ENCODE measurements at regions not wholly inside any gene's neighbourhood (a gene's known extent, or its start where the extent isn't known, plus 50 kb on each side); places are given as distances from the start of the nearest gene placed in this dataset.

DNA sequence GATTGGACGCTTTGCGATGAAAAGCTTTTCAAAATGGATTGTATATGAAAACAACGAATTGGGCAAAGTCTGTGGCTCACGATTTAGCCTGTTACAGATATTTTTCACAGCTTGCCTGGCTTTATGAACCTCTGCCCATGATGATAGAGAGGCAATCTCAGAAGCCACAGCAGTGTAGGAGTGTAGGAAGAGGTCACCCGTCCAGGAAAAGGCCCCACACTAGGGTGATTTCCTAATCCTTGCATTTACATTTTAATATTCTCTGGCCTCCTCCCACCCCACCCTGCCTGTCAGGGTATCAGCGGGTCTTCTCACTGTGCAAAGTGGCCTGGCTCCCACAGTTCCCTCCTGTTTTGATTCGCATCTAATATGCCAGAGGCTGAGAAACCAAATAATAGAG, 81.8 kb upstream of the FOXN3 start:
- Mint-ChIP-seq H3K27ac (peak overlapping the region in 1 of 9 donors; percentile 19), H3K9me3 (no peaks in the 10 kb centered on the region), H3K4me1 (peaks cover 11 to 61% (median 43%) of the 10 kb centered on the region in 7 donors), H3K27me3 (no peaks in the 10 kb centered on the region), H3K4me3 (no peak overlapping the region), H3K36me3 (peaks cover 4 to 46% (median 15%) of the 10 kb centered on the region in 5 donors)
- no peaks in the 10 kb centered on the region for H3K4me1 ChIP-seq (ENCODE audit: control insufficient read depth in 2 of 2, insufficient read depth in 2 of 2, low read length in 2 of 2)
- intact Hi-C loops (cut with micrococcal nuclease): no loop called here
- H3K27me3 ChIP-seq (ENCODE audit: control insufficient read depth in 2 of 2, insufficient read depth in 2 of 2, low read length in 2 of 2): no peaks in the 10 kb centered on the region
- ChIA-PET CTCF (no interaction called here), POLR2A (no interaction called here)
- no peak overlapping the region for H3K27ac ChIP-seq (ENCODE audit: low read depth, low read length)
- ATAC-seq (no peak), DNase-seq (no peak)
- peaks cover 0 to 8% (median 0%) of the 10 kb centered on the region in 3 experiments for H3K36me3 ChIP-seq (ENCODE audit: control insufficient read depth in 2 of 3, insufficient read depth in 3 of 3, low read length in 3 of 3)
- no peaks in the 10 kb centered on the region for H3K9me3 ChIP-seq (ENCODE audit: control insufficient read depth in 2 of 3, low read length in 3 of 3)
- no peak overlapping the region for H3K4me3 ChIP-seq (ENCODE audit: low read length)

DNA sequence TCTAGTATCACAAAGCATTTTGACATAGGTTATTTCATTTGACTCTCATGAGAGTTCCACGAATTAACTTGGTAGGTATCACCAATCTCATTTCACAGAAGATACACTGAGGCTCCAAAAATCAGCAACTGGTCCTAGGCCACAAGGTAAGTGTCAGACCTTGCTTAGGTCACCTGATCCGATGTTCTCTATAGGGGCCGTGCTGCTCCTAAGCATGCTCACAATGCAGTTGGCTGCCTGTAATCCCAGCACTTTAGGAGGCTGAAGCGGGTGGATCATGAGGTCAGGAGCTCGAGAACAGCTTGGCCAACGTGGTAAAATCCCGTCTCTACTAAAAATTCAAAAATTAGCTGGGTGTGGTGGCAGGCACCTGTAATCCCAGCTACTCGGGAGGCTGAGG, 78.7 kb upstream of the FOXN3 start:
- no peak for ATAC-seq
- no peaks in the 10 kb centered on the region for H3K9me3 Mint-ChIP-seq
- POLR2A ChIA-PET: interaction anchor here (0.6 kb wide), 1 partner anchor 61 kb away, joined by 3 read pairs; no protein-coding TSS in a partner anchor
- H3K4me1 Mint-ChIP-seq: peaks cover 0 to 61% (median 44%) of the 10 kb centered on the region in 7 donors
- no peaks in the 10 kb centered on the region for H3K4me1 ChIP-seq (ENCODE audit: control insufficient read depth in 2 of 2, insufficient read depth in 2 of 2, low read length in 2 of 2)
- no peaks in the 10 kb centered on the region for H3K9me3 ChIP-seq (ENCODE audit: control insufficient read depth in 2 of 3, low read length in 3 of 3)
- peaks cover 0 to 7% (median 0%) of the 10 kb centered on the region in 3 experiments for H3K36me3 ChIP-seq (ENCODE audit: control insufficient read depth in 2 of 3, insufficient read depth in 3 of 3, low read length in 3 of 3)
- H3K27ac ChIP-seq (ENCODE audit: low read depth, low read length): no peak overlapping the region
- no peak for DNase-seq
- H3K27me3 Mint-ChIP-seq: no peaks in the 10 kb centered on the region
- H3K36me3 Mint-ChIP-seq: peaks cover 4 to 33% (median 8%) of the 10 kb centered on the region in 5 donors
- CTCF ChIA-PET: no interaction called here
- peak overlapping the region in 3 of 9 donors; percentile 5 to 39 (median 10) for H3K27ac Mint-ChIP-seq
- intact Hi-C loops (cut with micrococcal nuclease): no loop called here
- no peaks in the 10 kb centered on the region for H3K27me3 ChIP-seq (ENCODE audit: control insufficient read depth in 2 of 2, insufficient read depth in 2 of 2, low read length in 2 of 2)
- no peak overlapping the region for H3K4me3 Mint-ChIP-seq
- no peak overlapping the region for H3K4me3 ChIP-seq (ENCODE audit: low read length)

DNA sequence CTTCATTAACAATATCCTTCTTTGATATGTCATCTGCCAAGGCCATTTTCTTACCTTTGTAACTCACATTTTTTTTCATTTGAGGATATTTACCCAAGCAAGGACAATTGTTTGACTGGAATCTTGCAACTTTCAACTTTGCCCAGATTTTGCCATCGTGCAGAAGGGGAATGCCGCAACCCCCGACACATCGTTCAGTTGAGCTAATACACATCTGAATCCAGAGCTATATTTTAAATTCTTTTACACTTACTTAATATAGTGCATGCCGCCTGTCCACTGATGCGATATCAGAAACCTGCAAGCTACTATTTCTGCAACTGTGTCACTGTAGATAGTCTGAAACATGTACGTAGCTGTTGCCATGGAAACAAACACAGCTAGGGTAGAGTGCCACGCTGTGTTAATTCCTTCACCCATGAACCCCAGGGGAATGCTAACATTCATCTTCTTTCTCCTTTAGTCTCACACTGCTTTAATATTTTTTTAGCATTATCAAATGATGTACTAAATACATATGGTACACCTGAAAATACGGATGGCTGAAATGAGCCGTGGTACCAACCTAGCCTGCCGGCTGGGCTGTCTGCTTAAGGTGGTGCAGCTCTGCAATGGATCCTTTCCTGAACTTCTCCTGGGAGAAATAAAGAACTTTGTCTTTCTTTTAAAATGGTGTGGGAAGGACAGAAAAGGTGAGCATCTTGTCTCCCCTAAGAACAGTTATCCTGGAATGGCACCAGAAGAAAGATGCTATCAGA, 77.0 kb upstream of the FOXN3 start:
- peaks cover 0 to 70% (median 58%) of the 10 kb centered on the region in 7 donors for H3K4me1 Mint-ChIP-seq
- Histone ChIP-seq H3K9me3 (ENCODE audit: control insufficient read depth in 2 of 3, low read length in 3 of 3) (no peaks in the 10 kb centered on the region), H3K36me3 (ENCODE audit: control insufficient read depth in 2 of 3, insufficient read depth in 3 of 3, low read length in 3 of 3) (no peaks in the 10 kb centered on the region), H3K27me3 (ENCODE audit: control insufficient read depth in 2 of 2, insufficient read depth in 2 of 2, low read length in 2 of 2) (no peaks in the 10 kb centered on the region), H3K4me1 (ENCODE audit: control insufficient read depth in 2 of 2, insufficient read depth in 2 of 2, low read length in 2 of 2) (no peaks in the 10 kb centered on the region), H3K4me3 (ENCODE audit: low read length) (no peak overlapping the region), H3K27ac (ENCODE audit: low read depth, low read length) (no peak overlapping the region)
- DNase-seq (peak in 1 of 9 donors; percentile 7), ATAC-seq (peak; percentile 54)
- H3K9me3 Mint-ChIP-seq: no peaks in the 10 kb centered on the region
- H3K27me3 Mint-ChIP-seq: no peaks in the 10 kb centered on the region
- H3K4me3 Mint-ChIP-seq: peak overlapping the region in 1 of 10 donors; percentile 5
- POLR2A ChIA-PET: interaction anchor here (0.6 to 1.0 kb wide), 2 partner anchors 171 to 180 kb away, joined by 3 read pairs; no protein-coding TSS in a partner anchor
- intact Hi-C loops (cut with micrococcal nuclease): no loop called here
- H3K36me3 Mint-ChIP-seq: peaks cover 0 to 28% (median 4%) of the 10 kb centered on the region in 5 donors
- peak overlapping the region in 3 of 9 donors; percentile 25 to 68 (median 43) for H3K27ac Mint-ChIP-seq
- CTCF ChIA-PET: interaction anchor here (1.4 kb wide), 1 partner anchor 8 kb away, joined by 6 read pairs; no protein-coding TSS in a partner anchor

DNA sequence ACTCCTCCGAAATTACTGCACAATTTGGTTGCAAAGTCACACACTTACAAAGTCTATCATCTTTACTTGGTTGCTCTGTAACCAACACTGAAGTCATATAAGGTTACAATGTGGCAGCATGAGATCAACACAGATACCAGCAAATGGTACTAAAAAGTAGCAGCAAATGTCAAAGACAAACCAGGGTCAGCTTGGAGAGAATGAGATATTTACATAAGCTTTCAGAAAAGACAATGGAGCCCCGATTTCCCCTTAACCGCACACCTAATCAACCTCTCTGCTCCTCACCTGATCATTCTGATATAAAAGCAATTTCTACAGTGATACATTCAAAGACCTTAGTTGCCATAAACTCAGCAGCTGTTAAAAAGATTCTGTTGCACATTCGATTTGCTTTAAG, 76.4 kb upstream of the FOXN3 start:
- Mint-ChIP-seq H3K9me3 (no peaks in the 10 kb centered on the region), H3K4me3 (no peak overlapping the region), H3K27me3 (no peaks in the 10 kb centered on the region), H3K27ac (peak overlapping the region in 4 of 9 donors; percentile 3 to 17 (median 5)), H3K36me3 (peaks cover 0 to 21% (median 4%) of the 10 kb centered on the region in 5 donors), H3K4me1 (peaks cover 0 to 76% (median 59%) of the 10 kb centered on the region in 7 donors)
- DNase-seq (no peak), ATAC-seq (no peak)
- CTCF ChIA-PET: interaction anchor here (1.4 kb wide), 1 partner anchor 9 kb away, joined by 6 read pairs; no protein-coding TSS in a partner anchor
- Histone ChIP-seq H3K36me3 (ENCODE audit: control insufficient read depth in 2 of 3, insufficient read depth in 3 of 3, low read length in 3 of 3) (no peaks in the 10 kb centered on the region), H3K4me1 (ENCODE audit: control insufficient read depth in 2 of 2, insufficient read depth in 2 of 2, low read length in 2 of 2) (no peaks in the 10 kb centered on the region), H3K27ac (ENCODE audit: low read depth, low read length) (no peak overlapping the region), H3K9me3 (ENCODE audit: control insufficient read depth in 2 of 3, low read length in 3 of 3) (no peaks in the 10 kb centered on the region), H3K4me3 (ENCODE audit: low read length) (no peak overlapping the region), H3K27me3 (ENCODE audit: control insufficient read depth in 2 of 2, insufficient read depth in 2 of 2, low read length in 2 of 2) (no peaks in the 10 kb centered on the region)
- POLR2A ChIA-PET: interaction anchor here (0.6 to 1.0 kb wide), 3 partner anchors 10 to 181 kb away, joined by 3 to 4 read pairs (median 3); no protein-coding TSS in a partner anchor
- intact Hi-C loops (cut with micrococcal nuclease): no loop called here

DNA sequence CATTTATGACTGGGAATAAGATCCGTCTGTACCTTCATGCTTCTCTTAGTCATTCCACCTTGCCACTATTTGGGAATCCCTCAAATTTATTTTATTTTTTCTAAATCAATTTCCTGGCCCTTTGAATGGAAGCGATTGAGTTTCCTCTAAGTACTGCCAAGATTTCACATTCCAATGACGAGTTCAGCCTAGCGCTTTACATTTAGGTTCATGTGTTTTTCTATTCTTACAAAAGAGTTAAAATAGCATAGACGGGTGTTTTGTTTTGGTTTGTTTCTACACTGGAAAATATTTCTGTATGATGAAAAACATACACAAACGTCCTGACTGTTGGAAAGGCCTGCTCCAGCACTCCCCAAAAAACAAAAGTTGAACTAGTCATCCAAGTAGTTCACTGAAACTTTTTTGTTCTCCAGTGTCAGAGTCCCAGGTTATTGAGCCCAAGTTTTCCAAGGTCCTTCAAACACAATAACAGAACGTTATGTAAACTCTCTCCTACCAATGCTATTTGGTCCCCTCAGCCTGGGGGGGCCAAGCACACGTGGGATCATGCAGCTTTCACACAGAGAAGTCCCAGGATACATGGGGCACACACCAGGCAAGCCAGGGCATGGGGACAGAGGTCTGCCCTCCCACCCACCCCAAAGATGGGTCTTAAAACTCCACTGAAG, 74.8 kb upstream of the FOXN3 start:
- no peak overlapping the region for H3K4me3 ChIP-seq (ENCODE audit: low read length)
- ChIA-PET CTCF (no interaction called here), POLR2A (no interaction called here)
- intact Hi-C loops (cut with micrococcal nuclease): no loop called here
- H3K9me3 ChIP-seq (ENCODE audit: control insufficient read depth in 2 of 3, low read length in 3 of 3): no peaks in the 10 kb centered on the region
- peaks cover 0 to 23% (median 11%) of the 10 kb centered on the region in 5 donors for H3K36me3 Mint-ChIP-seq
- ATAC-seq: no peak
- no peak overlapping the region for H3K27ac Mint-ChIP-seq
- no peaks in the 10 kb centered on the region for H3K9me3 Mint-ChIP-seq
- H3K4me1 Mint-ChIP-seq: peaks cover 0 to 78% (median 71%) of the 10 kb centered on the region in 7 donors
- no peak overlapping the region for H3K4me3 Mint-ChIP-seq
- DNase-seq: no peak
- H3K27ac ChIP-seq (ENCODE audit: low read depth, low read length): no peak overlapping the region
- H3K27me3 Mint-ChIP-seq: no peaks in the 10 kb centered on the region
- H3K36me3 ChIP-seq (ENCODE audit: control insufficient read depth in 2 of 3, insufficient read depth in 3 of 3, low read length in 3 of 3): no peaks in the 10 kb centered on the region
- no peaks in the 10 kb centered on the region for H3K27me3 ChIP-seq (ENCODE audit: control insufficient read depth in 2 of 2, insufficient read depth in 2 of 2, low read length in 2 of 2)
- no peaks in the 10 kb centered on the region for H3K4me1 ChIP-seq (ENCODE audit: control insufficient read depth in 2 of 2, insufficient read depth in 2 of 2, low read length in 2 of 2)

DNA sequence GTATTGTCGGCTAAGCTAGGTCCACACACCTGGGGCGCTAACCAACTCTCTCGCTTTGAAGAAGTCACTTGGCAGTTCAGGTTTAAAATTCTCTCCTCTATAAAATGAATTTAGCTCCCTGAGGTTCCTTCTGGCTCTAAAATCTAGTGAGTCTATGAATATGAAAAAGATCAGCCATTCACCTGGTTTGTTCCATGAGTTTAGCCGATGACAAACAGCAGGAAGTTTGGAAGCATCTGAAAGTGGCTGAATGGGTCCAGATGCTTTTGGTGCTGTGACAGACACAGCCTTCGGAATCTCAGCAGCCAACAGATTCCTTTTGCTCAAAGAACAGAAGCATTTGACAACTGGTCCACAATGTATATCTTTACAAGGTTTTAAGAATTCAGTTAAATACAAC, 73.4 kb upstream of the FOXN3 start:
- H3K27me3 ChIP-seq (ENCODE audit: control insufficient read depth in 2 of 2, insufficient read depth in 2 of 2, low read length in 2 of 2): no peaks in the 10 kb centered on the region
- ChIA-PET POLR2A (no interaction called here), CTCF (no interaction called here)
- no peaks in the 10 kb centered on the region for H3K4me1 ChIP-seq (ENCODE audit: control insufficient read depth in 2 of 2, insufficient read depth in 2 of 2, low read length in 2 of 2)
- H3K27me3 Mint-ChIP-seq: no peaks in the 10 kb centered on the region
- H3K27ac Mint-ChIP-seq: no peak overlapping the region
- H3K4me3 Mint-ChIP-seq: no peak overlapping the region
- peaks cover 0 to 10% (median under 1%) of the 10 kb centered on the region in 3 experiments for H3K36me3 ChIP-seq (ENCODE audit: control insufficient read depth in 2 of 3, insufficient read depth in 3 of 3, low read length in 3 of 3)
- intact Hi-C loops (cut with micrococcal nuclease): no loop called here
- no peak for DNase-seq
- H3K9me3 Mint-ChIP-seq: peaks cover 0 to 2% (median 0%) of the 10 kb centered on the region in 11 donors
- no peak overlapping the region for H3K4me3 ChIP-seq (ENCODE audit: low read length)
- no peak overlapping the region for H3K27ac ChIP-seq (ENCODE audit: low read depth, low read length)
- H3K4me1 Mint-ChIP-seq: peaks cover 13 to 81% (median 70%) of the 10 kb centered on the region in 7 donors
- ATAC-seq: no peak
- peaks cover 5 to 33% (median 20%) of the 10 kb centered on the region in 5 donors for H3K36me3 Mint-ChIP-seq
- H3K9me3 ChIP-seq (ENCODE audit: control insufficient read depth in 2 of 3, low read length in 3 of 3): no peaks in the 10 kb centered on the region

Measured in naive thymus-derived CD4-positive, alpha-beta T cell (primary cell).